Fibroblast of skin of scalp (primary cell): ENCODE measurements at regions not wholly inside any gene's neighbourhood (a gene's known extent, or its start where the extent isn't known, plus 50 kb on each side); places are given as distances from the start of the nearest gene placed in this dataset.
"Not testable (repeated sequence)": the region's sequence is repeated elsewhere in the genome, so short reads cannot be mapped to it uniquely, and the experiment has no call there.

Experiments
- DNase-seq: peaks from one replicate; pipeline ENCODE4 v3.0.0-alpha.2; 2013

- no peak for DNase-seq
Observed at GRCh38 chr3:4153771-4154170, 149.4 kb upstream of the SETMAR start.

DNA sequence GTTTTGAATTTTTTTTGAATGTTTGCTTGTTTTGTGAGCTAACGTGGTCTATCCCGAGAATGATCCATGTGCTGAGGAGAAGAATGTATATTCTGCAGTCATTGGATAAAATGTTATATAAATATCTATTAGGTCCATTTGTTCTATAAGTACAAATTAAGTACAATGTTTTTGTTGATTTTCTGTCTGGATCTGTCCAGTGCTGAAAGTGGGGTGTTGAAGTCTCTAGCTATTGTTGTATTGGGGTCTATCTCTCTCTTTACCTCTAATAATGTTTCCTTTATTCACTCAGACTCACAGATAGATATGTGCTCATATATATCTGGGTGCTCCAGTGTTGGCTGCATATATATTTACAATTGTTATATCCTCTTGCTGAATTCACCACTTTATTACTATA, 144.8 kb upstream of the SETMAR start:
- no peak for DNase-seq

GRCh38 chr3:4162096-4162495, 141.1 kb upstream of the SETMAR start:
- no peak for DNase-seq

GRCh38 chr3:4163011-4163410, 140.2 kb upstream of the SETMAR start:
- no peak for DNase-seq

GRCh38 chr3:4166540-4166939, 136.6 kb upstream of the SETMAR start:
- no peak for DNase-seq

DNA sequence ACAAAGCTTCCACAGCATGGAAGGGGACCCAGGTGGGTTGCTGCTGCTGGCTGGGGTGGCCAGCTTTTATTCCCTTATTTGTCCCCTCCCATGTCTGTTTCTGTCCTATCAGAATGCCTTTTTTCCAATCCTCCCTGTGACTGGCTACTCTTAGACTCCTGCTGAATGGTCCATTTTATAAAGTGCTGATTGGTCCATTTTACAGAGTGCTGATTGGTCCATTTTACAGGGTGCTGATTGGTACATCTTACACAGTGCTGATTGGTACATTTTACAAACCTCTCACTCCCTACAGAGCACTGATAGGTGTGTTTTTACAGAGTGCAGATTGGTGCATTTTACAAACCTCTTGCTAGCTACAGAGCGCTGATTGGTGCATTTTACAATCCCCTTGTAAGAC, 135.9 kb upstream of the SETMAR start:
- DNase-seq: not testable (repeated sequence)

DNA sequence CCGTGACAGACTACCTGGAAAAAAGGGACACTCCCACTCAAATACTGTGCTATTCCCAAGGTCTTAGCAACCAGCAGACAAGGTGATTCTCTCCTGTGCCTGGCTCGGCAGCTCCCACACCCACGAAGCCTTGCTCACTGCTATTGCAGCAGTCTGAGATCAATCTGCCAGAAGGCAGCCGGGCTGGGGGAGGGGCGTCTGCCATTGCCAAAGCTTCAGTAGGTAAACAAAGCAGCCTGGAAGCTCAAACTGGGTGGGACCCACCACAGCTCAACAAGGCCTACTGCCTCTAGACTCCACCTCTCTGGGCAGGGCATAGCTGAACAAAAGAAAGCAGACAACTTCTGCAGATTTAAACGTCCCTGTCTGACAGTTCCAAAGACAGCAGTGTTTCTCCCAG, 128.4 kb upstream of the SETMAR start:
- no peak for DNase-seq

DNA sequence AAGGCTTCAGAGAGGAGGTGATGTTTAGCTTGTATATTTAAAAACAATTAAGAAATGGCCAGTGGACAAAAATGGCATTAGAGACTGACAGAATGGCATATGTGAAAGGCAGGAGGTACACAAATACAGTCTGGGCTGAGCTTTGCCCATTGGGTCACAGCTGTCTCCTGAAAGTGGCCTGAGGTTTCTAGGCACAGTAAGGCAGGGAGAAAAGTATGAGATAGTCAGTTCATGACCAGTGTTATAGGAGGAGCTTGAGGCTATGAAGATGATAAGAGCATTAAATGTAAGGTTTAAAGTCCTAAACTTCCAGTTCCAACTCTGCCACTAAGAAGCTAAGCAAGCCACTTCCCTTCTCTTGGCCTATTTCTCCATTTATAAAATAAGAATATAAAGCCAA, 111.2 kb upstream of the SETMAR start:
- DNase-seq: no peak

GRCh38 chr3:4195006-4195405, 108.2 kb upstream of the SETMAR start:
- DNase-seq: no peak

DNA sequence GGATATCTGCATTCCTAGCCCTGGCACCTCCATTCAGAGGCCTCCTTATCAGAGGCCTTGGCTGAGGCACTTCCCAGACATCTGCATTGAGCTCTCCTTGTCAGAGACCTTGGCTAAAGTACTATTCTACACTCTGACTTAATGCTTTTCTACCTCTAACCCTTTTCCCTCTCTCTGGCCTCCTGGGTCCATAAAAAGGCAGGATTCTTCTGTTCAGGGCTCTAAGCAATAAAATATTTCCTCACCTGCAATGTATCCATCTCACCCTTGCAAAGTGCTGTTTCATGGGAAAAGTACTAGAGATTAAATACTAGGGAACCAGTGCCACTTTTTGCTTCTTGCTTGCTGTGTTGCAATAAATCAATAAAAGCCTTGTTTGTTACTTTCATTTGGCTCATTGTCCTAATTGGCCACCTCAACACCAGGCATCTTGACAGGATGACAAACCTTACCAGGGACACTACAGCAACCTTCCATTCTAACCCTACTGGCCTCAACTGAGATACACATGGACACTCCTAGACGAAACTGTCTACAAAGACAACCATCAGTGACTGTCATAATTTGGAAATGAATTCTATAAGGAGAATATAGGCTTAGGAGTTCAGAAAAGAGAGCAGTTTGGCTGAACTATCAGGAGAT, 106.5 kb upstream of the SETMAR start:
- no peak for DNase-seq

- no peak for DNase-seq
Observed at GRCh38 chr3:4197670-4198069, 105.5 kb upstream of the SETMAR start.

DNA sequence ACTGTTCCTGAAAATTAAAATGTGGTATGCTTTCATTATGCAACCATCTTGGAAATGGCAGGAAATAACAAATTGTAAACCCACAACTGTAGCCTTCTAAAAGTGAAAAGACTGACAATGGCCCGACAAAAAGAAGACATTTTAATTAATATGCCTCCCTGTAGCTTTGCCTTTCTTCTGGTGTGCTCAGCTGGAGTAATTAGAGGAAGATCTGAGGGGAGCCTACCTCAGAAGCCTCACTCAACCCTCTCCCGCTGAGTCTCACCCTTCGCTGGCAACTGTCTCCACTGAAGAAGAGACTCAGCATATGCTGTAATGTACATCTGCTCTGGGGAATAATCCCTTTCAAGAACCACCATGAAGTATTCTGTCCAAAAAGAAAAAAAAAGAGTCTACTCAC, 104.7 kb upstream of the SETMAR start:
- DNase-seq: no peak

DNA sequence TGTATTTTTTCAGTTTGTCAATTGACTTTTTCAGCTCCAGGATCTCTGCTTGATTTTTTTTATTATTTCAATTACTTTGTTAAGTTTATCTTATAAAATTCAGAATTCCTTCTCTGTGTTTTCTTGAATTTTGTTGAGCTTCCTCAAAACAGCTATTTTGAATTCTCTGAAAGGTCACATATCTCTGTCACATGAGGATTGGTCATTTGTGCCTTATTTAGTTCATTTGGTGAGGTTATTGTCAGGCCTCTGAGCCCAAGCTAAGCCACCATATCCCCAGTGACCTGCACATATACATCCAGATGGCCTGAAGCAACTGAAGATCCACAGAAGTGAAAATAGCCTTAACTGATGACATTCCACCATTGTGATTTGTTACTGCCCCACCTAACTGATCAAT, 98.4 kb upstream of the SETMAR start:
- DNase-seq: not testable (repeated sequence)

GRCh38 chr3:4207672-4208071, 95.5 kb upstream of the SETMAR start:
- DNase-seq: no peak

DNA sequence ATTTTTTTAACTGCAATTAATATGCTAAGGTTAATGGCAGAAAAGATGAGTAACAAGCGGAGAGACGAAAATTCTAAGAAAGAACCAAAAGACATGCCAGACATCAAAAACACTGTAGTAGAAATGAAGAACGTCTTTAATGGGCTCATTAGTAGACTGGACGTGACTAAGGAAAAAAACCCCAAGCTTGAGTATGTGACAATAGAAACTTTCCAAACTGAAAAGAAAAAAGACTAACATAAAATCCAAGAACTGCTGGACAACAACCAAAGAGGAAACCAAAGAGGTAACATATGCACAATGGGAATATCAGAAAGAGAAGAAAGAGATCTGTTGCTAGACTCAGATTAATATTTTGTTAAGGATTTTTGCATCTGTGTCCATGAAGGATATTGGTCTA, 94.6 kb upstream of the SETMAR start:
- DNase-seq: no peak

- DNase-seq: no peak
Observed at GRCh38 chr3:4211610-4212009, 91.6 kb upstream of the SETMAR start.

- DNase-seq: not testable (repeated sequence)
Observed at GRCh38 chr3:4213420-4213819, 89.7 kb upstream of the SETMAR start.

DNA sequence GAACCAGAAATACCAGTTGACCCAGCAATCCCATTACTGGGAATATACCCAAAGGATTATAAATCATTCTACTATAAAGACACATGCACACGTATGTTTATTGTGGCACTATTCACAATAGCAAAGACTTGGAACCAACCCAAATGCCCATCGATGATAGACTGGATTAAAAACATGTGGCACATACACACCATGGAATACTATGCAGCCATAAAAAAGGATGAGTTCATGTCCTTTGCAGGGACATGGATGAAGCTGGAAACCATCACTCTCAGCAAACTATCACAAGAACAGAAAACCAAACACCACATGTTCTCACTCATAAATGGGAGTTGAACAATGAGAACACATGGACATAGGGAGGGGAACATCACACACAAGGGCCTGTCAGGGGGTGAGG, 86.2 kb upstream of the SETMAR start:
- DNase-seq: not testable (repeated sequence)

DNA sequence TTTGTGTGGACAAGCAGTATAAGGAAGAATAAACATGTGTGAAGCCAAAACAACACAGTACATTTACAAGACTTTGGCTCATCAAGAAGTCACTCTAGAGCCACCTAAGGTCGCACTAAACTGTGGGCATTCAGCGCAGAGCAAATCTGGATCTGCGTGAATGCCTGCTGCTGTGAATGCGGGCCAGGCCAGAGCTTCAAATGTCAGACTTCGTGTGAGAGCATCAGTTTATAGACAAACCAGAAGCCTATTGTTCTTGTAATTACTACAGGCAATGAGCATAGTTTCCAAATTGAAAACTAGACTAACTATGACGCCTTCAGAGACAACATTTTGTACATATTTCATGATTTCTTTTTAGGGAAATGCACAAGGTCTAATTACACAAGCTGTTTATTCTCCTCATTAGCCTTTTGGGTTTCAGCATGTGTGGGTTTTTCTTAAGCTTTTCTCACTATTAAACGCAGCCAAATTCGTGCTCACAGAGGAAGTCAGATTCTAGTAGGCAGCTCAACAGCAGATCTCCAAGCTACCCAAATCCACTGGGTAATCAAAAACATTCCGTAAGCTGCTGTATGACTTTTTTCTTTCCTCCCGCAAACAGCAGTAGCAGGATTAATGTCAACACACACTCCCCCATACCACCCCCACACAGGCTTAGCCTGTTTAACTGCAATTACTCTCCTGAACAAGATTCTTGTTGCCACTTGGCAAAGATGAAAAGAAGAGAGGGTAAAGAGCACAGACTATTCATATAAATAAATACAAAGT, 84.5 kb upstream of the SETMAR start:
- no peak for DNase-seq

DNA sequence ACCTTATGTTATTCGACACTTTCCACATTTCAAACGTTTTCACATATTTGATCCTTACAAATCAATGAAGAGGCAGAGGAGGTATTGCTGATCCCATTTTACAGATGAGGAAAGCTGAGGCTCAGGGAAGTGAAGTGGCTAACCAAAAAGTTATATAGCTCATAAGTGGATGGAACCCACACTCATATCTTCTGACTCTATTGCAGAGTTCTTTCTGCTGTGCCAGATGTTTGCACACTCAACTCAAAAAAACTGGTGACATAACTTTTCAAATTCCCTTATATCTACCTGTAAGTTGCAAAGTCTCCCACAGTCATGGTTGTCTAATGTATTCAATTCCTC, 84.0 kb upstream of the SETMAR start:
- DNase-seq: no peak

DNA sequence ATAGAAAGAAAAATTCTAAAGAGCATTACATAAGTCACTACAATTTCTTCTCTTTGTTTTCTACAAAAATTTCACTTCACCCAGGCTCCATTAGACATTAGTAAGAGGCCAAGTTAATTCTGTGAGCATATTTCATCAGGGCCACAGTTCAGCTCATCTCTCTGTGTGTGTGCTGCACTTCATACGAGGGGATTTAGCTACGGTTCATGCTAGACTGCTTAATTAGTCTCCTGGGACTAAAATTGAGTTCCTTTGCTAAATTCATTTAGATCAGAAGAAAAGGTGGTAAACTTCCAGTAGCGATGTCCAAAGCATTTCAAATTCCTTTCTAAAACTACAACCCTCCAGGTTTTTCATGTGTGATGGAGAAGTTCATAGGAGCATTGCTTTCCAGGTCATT, 83.1 kb upstream of the SETMAR start:
- DNase-seq: no peak

DNA sequence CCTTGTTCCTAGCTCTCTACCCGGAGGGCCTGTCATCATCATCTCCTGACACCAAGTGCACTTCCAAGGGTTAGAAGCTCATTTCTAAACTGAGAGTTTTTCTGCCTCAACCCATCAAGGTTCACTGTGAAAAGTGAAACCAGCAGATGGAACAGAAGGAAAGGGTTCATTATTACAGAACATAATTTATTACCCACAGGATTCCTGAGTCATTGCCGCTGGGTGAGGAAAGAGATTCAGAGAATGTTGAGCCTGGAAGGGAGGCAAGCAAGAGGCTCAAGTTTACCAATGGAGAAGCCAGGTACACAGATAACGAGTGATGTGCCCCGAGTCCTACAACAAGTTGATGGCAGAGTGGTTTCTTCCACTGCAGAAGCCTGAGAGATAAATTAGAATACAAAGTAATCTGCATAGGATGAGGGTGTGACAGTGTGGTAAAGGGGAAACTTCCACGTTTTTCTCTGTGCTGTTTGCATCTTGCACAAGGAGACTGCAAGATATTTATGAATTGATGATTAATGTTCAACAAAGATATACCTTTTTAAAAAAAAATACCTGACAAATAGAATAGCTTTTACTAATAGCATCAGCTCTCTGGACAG, 80.5 kb upstream of the SETMAR start:
- no peak for DNase-seq

DNA sequence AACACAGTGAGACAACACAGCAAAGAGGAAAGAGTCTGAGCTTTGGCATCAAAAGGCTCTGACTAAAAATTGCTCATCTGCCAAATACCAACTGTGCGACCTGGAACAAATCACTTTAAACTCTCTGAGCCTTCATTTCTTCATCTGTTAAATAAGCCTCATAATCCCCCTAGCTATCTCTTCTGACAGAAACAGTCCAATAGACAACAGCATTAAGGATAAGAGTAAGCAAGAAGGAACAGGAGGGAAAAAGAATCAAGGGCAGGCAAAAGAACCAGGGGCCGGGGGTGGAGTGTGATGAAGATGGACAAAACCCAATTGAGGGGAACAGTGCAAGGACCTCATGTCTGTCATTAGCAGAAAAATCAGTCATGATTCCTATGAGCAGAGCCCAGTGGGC, 79.4 kb upstream of the SETMAR start:
- DNase-seq: no peak

DNA sequence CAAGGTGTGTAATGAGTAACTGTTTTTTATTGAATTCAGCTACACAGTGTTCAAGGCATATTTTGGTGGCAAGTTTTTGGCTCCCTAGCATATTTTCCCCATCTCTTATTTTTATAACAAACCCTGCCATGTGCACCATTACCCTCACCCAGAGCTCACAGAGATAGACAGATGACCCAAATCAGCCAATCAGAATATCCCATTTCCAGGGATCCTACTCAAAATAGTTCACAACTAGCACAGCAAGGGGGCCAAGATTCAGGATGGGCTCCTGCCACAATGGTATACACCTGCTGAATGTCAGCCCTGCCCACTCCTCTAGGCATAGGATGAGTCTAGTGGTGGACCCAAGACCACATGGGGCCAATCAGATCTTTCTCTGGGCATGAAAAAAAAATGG, 78.8 kb upstream of the SETMAR start:
- DNase-seq: no peak
